Esophagus muscularis mucosa (tissue), 3 donors: ENCODE measurements at regions not wholly inside any gene's neighbourhood (a gene's known extent, or its start where the extent isn't known, plus 50 kb on each side); places are given as distances from the start of the nearest gene placed in this dataset.

Experiments used
- POLR2A ChIP-seq: fragments of 450-650 bp; IDR thresholded peaks from one replicate; pipeline ENCODE4 v1.6.1; 2017; ENCODE audit warnings: antibody characterized with exemption, moderate library complexity, mild to moderate bottlenecking, low read depth
- TF ChIP-seq, protein P1 (sequence below), 3 experiments: fragments of 200-600 bp in 2 of 3; fragments of 450-650 bp in 1 of 3; sonication (generic) in 2 of 3; IDR thresholded peaks; one replicate each; pipeline ENCODE4 v1.5.1; 2017 to 2019; ENCODE audit warnings: antibody characterized with exemption in 3 of 3, mild to moderate bottlenecking in 2 of 3, moderate library complexity in 1 of 3

- TF ChIP-seq, protein P1, sequence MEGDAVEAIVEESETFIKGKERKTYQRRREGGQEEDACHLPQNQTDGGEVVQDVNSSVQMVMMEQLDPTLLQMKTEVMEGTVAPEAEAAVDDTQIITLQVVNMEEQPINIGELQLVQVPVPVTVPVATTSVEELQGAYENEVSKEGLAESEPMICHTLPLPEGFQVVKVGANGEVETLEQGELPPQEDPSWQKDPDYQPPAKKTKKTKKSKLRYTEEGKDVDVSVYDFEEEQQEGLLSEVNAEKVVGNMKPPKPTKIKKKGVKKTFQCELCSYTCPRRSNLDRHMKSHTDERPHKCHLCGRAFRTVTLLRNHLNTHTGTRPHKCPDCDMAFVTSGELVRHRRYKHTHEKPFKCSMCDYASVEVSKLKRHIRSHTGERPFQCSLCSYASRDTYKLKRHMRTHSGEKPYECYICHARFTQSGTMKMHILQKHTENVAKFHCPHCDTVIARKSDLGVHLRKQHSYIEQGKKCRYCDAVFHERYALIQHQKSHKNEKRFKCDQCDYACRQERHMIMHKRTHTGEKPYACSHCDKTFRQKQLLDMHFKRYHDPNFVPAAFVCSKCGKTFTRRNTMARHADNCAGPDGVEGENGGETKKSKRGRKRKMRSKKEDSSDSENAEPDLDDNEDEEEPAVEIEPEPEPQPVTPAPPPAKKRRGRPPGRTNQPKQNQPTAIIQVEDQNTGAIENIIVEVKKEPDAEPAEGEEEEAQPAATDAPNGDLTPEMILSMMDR (IDR thresholded peaks at IDR 0.05), result no peak
- TF ChIP-seq POLR2A, result no peak
Measured at GRCh38 chr2:194301946-194302345, 1355.1 kb upstream of the SLC39A10 start.
